ENCODE measurements at regions not wholly inside any gene's neighbourhood (a gene's known extent, or its start where the extent isn't known, plus 50 kb on each side); places are given as distances from the start of the nearest gene placed in this dataset.
"Not testable (repeated sequence)": the region's sequence is repeated elsewhere in the genome, so short reads cannot be mapped to it uniquely, and the experiment has no call there.

DNA sequence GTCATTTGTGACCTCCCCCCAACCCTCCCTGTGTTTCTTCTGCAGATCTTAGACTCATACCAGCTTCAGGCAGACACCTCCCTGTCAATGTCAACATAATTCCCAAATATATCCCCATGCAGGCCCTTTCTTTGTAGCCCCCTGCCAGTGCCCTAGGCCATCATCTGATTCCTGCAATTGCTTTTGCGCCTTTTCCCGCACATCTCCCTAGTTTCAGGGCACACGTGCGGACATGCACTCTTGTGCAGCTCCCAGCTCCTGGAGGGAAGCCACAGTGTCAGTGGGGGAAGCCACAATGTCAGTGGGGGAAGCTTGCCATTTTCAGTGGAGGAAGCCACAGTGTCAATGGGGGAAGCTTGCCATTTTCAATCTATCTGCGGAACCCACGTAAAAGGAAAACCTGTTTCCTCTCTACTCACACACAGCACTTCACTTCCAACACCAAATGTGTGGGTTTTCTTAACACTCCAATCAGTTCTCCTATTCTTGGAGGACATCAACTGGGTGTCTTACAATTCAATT lies 256.4 kb downstream of the ACKR3 start:
- DNase-seq (ENCODE audit: low read depth in 2 of 2): no peak

DNA sequence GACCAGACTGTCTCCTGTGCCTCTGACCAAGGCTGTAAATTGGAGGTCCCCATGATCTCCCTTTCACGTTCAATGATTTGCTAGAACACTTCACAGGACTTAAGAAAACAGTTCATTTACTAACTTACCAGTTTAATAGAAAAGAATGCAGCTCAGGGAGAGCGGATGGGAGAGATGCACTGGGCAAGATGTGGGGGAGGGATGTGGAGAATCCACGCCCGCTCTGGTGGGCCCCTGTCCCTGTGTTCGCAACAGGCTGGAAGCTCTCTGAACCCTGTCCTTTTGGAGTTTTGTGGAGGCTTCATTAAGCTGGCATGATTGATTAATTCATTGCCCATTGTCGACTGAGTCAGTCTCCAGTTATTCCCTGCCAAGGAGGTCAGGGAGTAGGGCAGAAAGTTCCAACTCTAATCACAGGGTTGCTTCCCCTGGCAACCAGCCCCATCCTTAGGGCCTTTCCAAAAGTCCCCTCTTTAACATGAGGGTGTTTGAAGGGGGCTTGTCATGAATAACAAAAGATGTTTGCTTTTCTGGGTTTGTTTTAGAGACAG lies 257.1 kb downstream of the ACKR3 start:
- DNase-seq (ENCODE audit: low read depth in 2 of 2): no peak

DNA sequence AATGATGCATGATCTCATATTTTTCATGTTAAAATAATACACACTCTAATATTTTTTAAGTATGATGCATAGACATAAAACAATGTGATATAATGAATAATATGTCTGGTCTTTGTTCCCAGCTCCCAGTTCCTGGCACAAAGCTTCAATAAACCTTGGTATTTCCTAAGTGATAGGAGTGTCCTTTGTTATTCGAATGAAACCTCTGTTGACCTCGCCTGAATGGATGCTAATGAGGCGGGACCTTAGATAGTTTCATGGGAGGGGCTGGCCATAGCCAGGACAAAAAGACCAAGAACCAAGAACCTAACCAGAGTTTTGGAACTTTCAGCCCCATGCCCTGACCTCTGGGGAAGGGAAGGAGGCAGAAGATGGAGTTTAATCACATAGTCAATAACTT lies 257.7 kb upstream of the COPS8 start:
- no peak for DNase-seq (ENCODE audit: low read depth in 2 of 2)

- no peak for DNase-seq (ENCODE audit: low read depth in 2 of 2)
Measured at GRCh38 chr2:236828820-236829219, 256.9 kb upstream of the COPS8 start.

GRCh38 chr2:236830926-236831325 lies 254.8 kb upstream of the COPS8 start:
- DNase-seq (ENCODE audit: low read depth in 2 of 2): no peak

DNA sequence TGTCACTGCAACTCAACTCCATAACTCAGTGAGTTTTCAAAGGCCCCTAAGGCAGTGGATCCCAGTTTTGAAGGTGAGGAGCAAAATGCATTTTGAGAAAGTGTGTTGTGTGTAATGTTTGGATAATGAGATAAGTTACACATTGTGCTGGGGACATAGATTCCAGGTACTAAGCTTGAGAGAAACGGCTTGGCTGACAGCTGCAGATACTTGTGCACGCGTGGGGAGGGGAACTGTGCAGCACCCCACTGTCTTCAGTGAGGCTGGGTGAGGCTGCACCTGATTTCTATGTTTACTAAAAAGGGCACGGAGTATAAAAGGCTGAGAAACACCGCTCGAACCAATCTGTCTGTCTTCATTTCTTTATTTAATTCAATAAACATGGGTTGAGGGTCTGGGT lies 254.0 kb upstream of the COPS8 start:
- DNase-seq (ENCODE audit: low read depth in 2 of 2): no peak

- no peak for DNase-seq (ENCODE audit: low read depth in 2 of 2)
Measured at GRCh38 chr2:236833501-236834073, 252.1 kb upstream of the COPS8 start.

- no peak for DNase-seq (ENCODE audit: low read depth in 2 of 2)
Measured at GRCh38 chr2:236834284-236834683, 251.4 kb upstream of the COPS8 start.

DNA sequence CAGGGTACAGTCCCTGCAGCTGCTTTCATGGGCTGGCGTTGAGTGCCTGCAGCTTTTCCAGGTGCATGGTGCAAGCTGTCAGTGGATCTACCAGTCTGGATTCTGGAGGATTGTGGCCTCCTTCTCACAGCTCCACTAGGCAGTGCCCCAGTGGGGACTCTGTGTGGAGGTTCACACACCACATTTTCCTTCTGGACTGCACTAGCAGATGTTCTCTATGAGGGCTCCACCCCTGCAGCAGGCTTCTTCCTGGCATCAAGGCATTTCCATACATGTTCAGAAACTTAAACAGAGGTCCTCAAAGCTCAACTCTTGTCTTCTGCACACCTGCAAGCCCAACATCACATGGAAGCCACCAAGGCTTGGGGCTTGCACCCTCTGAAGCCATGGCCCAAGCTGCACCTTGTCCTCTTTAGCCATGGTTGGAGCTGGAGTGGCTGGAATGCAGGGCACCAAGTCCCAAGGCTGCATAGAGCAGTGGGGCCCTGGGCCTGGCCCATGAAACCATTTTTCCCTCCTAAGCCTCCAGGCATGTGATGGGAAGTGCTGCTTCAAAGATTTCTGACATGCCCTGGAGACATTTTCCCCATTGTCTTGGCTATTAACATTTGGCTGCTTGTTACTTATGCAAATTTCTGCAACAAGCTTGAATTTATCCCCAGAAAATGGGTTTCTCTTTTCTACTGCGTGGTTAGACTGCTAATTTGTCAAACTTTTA lies 250.2 kb upstream of the COPS8 start:
- DNase-seq (ENCODE audit: low read depth in 2 of 2): no peak

GRCh38 chr2:236836028-236836427 lies 249.7 kb upstream of the COPS8 start:
- DNase-seq (ENCODE audit: low read depth in 2 of 2): not testable (repeated sequence)

DNA sequence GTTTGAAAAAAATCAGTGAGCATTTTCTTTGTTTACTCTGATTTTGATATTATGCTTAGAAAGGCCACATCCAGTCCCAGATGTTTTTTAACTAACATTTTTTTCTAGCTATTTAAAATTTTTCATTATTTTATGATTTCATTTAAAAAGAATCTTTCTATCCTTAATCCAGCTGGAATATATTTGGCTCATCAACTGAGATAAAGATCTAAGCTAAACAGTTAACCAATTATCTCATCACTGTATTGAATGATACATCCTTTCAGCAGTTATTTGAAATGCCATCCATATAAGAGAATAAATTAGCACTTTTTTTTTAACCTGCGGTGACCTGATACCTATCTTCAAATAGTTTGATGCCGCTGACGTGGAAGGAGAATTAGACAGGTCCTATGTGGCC lies 245.5 kb upstream of the COPS8 start:
- no peak for DNase-seq (ENCODE audit: low read depth in 2 of 2)

DNA sequence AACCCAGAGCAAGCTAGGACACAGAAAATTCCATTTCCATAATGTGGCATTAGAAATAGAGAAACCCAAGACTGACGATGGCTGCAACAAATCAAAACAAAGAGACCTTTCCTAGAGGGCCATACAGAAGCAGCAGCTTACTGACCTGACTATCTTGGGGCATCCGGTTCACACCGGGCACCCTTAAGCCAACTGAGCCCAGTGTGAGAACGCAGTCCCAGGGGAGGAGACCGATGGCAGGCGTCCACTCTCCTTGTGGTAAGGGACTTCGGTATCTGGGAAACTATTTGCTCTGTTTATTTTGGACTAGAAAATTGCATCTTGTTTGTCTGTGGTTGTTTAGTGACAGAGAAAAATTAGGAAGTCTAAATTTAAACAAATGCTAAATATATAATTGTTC lies 244.8 kb upstream of the COPS8 start:
- no peak for DNase-seq (ENCODE audit: low read depth in 2 of 2)

GRCh38 chr2:236841389-236841788 lies 244.3 kb upstream of the COPS8 start:
- no peak for DNase-seq (ENCODE audit: low read depth in 2 of 2)

DNA sequence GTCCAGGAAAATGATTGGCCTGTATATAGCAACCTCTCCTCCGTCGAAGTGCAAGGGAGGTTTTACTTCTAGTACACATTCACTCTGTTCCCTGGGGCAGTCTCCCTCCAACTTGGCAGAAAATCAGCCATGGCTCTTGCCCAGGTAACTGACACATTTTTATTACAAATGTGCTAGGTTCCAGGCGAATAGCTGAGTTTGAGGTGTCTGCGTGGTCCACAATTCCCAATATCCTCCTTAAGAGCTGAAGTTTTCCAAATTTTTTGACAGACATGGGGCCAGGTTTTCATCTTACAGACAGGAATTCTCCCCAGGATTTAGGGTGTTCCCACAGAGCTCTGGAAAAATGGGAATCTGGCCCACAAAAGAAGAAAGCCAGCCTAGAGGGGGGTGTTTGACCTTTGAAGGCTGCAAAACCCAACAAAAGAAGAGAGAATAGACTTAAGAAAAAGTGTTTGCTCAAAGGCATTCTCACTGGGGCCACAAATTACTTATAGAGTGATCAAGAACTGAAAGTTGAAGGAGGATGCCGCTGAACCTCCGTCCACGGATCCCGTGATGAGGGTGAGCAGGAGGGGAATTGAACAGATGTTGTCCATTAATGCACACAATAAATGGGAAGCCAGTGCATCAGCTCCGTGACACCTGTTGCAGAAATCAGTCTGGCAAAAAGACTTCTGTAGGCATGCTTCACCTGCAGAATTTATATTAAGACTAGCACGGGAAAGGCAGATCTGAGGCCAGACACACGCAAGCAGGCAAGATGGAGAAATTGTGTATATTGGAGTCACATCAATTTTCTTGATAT lies 242.3 kb upstream of the COPS8 start:
- DNase-seq (ENCODE audit: low read depth in 2 of 2): no peak

DNA sequence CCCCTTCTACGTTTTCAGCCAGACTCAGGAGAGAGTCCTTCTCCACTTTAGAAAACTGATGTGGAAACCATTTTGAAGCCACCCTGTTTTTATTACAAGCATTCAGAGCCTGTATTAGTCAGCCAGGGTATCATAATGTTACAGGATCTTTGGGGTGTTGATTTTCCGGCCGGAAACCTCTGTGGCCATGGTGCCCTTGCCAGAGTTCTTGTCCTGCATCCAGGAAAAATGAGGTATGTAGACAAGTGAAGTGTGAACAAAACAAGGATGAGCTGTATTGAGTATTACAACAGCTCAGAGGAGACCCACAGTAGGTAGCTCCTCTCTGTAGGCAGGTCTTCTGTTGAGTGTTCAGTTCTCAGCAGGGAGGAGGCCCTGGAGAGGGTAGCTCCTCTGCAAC lies 241.0 kb upstream of the COPS8 start:
- DNase-seq (ENCODE audit: low read depth in 2 of 2): no peak

DNA sequence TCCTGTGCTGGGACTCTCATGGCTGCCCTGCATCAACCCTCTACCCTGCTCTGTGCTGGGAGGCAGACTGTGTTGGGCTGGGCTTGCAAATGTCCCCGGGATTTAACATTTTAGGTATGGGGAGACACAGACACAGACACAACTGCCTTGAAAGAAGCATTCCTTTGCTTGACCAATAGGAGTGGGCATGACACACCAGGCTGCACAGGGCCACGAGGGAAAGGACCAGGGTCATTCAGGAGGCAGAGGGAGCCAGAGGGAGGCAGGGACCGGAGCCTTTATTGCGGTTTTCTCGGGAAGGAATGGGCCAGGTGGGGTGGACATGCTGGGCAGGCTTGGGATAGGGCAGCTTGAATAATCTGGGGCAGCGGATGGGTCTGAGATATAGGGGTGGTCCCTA lies 238.7 kb upstream of the COPS8 start:
- DNase-seq (ENCODE audit: low read depth in 2 of 2): no peak

DNA sequence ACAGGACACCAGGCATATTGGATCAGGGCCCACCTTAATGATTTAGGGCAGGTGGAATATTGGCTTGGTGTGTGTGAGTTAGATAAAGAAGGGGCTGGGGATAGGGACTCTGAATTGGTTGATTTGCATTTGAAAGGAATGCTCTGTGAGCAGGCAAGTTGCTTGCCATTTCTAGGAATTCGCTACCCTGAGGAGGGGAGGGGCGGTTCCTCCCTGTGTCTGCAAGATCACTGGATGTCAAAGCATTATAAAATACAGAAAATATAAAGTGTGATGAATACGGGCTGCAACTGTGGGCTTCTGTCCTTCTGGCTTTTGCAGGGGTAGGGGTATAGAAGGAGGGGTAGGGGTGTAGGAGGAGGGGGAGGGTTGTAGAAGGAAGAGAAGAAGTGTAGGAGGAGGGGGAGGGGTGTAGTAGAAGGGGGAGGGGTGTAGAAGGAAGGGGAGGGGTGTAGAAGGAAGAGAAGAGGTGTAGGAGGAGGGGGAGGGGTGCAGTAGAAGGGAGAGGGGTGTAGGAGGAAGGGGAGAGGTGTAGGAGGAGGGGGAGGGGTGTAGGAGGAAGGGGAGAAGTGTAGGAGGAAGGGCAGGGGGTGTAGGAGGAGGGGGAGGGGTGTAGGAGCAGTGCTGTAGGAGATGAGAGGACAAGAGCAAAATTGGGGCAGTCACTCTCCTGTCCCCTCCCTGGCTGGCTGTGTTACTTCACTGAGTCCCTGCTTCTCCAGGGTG lies 238.0 kb upstream of the COPS8 start:
- DNase-seq (ENCODE audit: low read depth in 2 of 2): no peak

- no peak for DNase-seq (ENCODE audit: low read depth in 2 of 2)
Measured at GRCh38 chr2:236848501-236848900, 237.2 kb upstream of the COPS8 start.

- DNase-seq (ENCODE audit: low read depth in 2 of 2): no peak
Measured at GRCh38 chr2:236849508-236849907, 236.2 kb upstream of the COPS8 start.

DNA sequence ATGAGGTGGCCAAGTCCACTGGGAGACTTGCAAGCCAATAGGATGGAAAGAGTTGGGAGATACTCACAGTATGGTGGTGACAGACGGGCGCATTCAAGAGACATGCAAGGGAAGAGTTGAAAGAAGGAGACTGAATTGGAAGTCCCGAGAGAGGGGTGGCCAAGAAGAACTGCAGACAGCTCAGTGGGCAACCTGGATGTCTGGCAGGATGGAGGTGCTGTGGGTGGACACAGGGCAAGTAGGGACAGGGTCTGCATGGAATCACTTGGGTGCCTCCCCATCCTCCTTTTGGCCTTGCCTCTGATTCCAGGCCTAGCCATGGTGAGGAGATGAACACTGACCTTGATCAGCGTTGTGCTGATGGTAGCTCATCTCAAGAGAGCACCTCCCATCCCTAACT lies 235.7 kb upstream of the COPS8 start:
- DNase-seq (ENCODE audit: low read depth in 2 of 2): no peak

DNA sequence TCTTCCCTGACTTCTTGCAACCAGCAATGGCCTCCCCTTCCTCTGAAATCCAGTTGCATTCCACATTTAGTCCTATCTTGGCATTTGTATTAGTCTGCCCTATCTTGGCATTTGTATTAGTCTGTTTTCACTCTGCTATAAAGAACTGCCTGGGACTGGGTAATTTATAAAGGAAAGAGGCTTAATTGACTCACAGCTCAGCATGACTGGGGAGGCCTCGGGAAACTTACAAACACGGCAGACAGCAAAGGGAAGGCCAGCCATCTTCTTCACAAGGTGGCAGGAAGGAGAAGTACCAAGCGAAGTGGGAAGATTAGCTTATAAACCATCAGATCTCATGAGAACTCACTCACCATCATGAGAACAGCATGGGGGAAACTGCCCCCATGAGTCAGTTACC lies 234.5 kb upstream of the COPS8 start:
- no peak for DNase-seq (ENCODE audit: low read depth in 2 of 2)

Measured in activated CD4-positive, alpha-beta T cell treated with anti-CD3 and anti-CD28 coated beads for 24 hours (primary cell).